ENCODE measurements at regions not wholly inside any gene's neighbourhood (a gene's known extent, or its start where the extent isn't known, plus 50 kb on each side); places are given as distances from the start of the nearest gene placed in this dataset.

DNA sequence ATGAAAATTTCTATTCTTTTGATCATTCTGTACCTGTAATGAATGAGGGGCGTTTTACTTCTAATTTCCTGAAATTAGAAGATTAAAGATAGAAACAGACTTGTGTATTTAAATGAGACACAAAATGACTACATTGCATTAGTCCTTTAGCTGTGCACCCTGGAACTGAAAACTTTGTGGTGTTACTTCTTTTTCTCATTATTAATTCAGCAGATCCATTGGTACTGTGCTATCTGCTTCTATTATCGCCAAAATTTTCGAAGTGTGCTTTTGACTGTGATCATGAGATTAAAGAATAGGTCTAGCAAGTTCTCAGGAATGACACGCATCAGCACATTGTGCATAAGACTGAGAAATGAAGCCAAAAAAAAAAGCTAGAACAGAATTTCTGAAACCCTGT, 1938.9 kb upstream of the TENM3 start:
- no peaks in the 10 kb centered on the region for H3K4me1 ChIP-seq (ENCODE audit: insufficient read depth, low read length)
- no peaks in the 10 kb centered on the region for H3K9me3 ChIP-seq (ENCODE audit: insufficient read depth, low read depth, low read length)
- H3K36me3 Mint-ChIP-seq (ENCODE audit: low read depth, unreplicated experiment), result no peaks in the 10 kb centered on the region
- no peaks in the 10 kb centered on the region for H3K36me3 ChIP-seq (ENCODE audit: insufficient read depth, low read length)
- no peak for TF ChIP-seq EZH2 (IDR thresholded peaks at IDR 0.05; ENCODE audit: insufficient read depth, low read length)
- TF ChIP-seq, protein P1, sequence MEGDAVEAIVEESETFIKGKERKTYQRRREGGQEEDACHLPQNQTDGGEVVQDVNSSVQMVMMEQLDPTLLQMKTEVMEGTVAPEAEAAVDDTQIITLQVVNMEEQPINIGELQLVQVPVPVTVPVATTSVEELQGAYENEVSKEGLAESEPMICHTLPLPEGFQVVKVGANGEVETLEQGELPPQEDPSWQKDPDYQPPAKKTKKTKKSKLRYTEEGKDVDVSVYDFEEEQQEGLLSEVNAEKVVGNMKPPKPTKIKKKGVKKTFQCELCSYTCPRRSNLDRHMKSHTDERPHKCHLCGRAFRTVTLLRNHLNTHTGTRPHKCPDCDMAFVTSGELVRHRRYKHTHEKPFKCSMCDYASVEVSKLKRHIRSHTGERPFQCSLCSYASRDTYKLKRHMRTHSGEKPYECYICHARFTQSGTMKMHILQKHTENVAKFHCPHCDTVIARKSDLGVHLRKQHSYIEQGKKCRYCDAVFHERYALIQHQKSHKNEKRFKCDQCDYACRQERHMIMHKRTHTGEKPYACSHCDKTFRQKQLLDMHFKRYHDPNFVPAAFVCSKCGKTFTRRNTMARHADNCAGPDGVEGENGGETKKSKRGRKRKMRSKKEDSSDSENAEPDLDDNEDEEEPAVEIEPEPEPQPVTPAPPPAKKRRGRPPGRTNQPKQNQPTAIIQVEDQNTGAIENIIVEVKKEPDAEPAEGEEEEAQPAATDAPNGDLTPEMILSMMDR (IDR thresholded peaks at IDR 0.05; ENCODE audit: insufficient read depth, low read depth, low read length), result no peak
- no peak overlapping the region for H3K4me2 ChIP-seq (ENCODE audit: low read length)
- no peak overlapping the region for H3K27ac Mint-ChIP-seq (ENCODE audit: unreplicated experiment)
- no peak for DNase-seq (ENCODE audit: low read depth)
- no peak overlapping the region for H3K9ac ChIP-seq (ENCODE audit: low read length)
- no peaks in the 10 kb centered on the region for H3K9me3 Mint-ChIP-seq (ENCODE audit: unreplicated experiment)
- no peaks in the 10 kb centered on the region for H4K20me1 ChIP-seq (ENCODE audit: insufficient read depth, low read length)
- no peaks in the 10 kb centered on the region for H3K4me1 Mint-ChIP-seq (ENCODE audit: low read depth, unreplicated experiment)
- no peaks in the 10 kb centered on the region for H3K27me3 ChIP-seq (ENCODE audit: insufficient read depth, low read length)
- no peak overlapping the region for H3K27ac ChIP-seq (ENCODE audit: low read depth, low read length)
- H3K79me2 ChIP-seq (ENCODE audit: insufficient read depth, low read length), result no peaks in the 10 kb centered on the region
- no peak overlapping the region for H3K4me3 ChIP-seq (ENCODE audit: insufficient read depth, low read depth, low read length)
- H2AFZ ChIP-seq (ENCODE audit: low read depth, low read length), result no peak overlapping the region
- no peak overlapping the region for H3K4me3 Mint-ChIP-seq (ENCODE audit: unreplicated experiment)
- FAIRE-seq, result no peak
- no peaks in the 10 kb centered on the region for H3K27me3 Mint-ChIP-seq (ENCODE audit: low read depth, unreplicated experiment)

DNA sequence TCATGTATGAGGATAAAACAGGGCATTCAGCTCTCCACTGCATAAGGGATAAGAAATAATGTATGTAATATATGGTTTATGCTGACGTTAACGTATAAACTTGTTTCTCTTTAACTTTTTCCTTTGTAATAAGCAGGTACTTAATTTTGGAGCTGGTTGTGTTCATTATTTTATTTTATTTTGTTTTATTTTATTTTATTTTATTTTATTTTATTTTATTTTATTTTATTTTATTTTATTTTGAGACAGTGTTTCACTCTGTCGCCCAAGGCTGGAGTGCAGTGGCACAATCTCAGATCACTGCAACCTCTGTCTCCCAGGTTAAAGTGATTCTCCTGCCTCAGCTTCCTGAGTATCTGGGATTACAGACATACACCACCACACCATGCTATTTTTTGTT, 1932.6 kb upstream of the TENM3 start:
- Mint-ChIP-seq H3K36me3 (ENCODE audit: low read depth, unreplicated experiment) (no peaks in the 10 kb centered on the region), H3K4me1 (ENCODE audit: low read depth, unreplicated experiment) (no peaks in the 10 kb centered on the region), H3K27me3 (ENCODE audit: low read depth, unreplicated experiment) (no peaks in the 10 kb centered on the region), H3K9me3 (ENCODE audit: unreplicated experiment) (no peaks in the 10 kb centered on the region), H3K27ac (ENCODE audit: unreplicated experiment) (no peak overlapping the region), H3K4me3 (ENCODE audit: unreplicated experiment) (no peak overlapping the region)
- FAIRE-seq (no peak), DNase-seq (ENCODE audit: low read depth) (no peak)
- Histone ChIP-seq H3K36me3 (ENCODE audit: insufficient read depth, low read length) (no peaks in the 10 kb centered on the region), H3K4me2 (ENCODE audit: low read length) (no peak overlapping the region), H3K4me3 (ENCODE audit: insufficient read depth, low read depth, low read length) (no peak overlapping the region), H3K4me1 (ENCODE audit: insufficient read depth, low read length) (no peaks in the 10 kb centered on the region), H3K27me3 (ENCODE audit: insufficient read depth, low read length) (no peaks in the 10 kb centered on the region), H4K20me1 (ENCODE audit: insufficient read depth, low read length) (no peaks in the 10 kb centered on the region), H3K9me3 (ENCODE audit: insufficient read depth, low read depth, low read length) (no peaks in the 10 kb centered on the region), H3K9ac (ENCODE audit: low read length) (no peak overlapping the region), H3K79me2 (ENCODE audit: insufficient read depth, low read length) (no peaks in the 10 kb centered on the region), H2AFZ (ENCODE audit: low read depth, low read length) (no peak overlapping the region), H3K27ac (ENCODE audit: low read depth, low read length) (no peak overlapping the region)
- TF ChIP-seq EZH2 (IDR thresholded peaks at IDR 0.05; ENCODE audit: insufficient read depth, low read length), result no peak
- TF ChIP-seq, protein P1 (IDR thresholded peaks at IDR 0.05; ENCODE audit: insufficient read depth, low read depth, low read length), result no peak

DNA sequence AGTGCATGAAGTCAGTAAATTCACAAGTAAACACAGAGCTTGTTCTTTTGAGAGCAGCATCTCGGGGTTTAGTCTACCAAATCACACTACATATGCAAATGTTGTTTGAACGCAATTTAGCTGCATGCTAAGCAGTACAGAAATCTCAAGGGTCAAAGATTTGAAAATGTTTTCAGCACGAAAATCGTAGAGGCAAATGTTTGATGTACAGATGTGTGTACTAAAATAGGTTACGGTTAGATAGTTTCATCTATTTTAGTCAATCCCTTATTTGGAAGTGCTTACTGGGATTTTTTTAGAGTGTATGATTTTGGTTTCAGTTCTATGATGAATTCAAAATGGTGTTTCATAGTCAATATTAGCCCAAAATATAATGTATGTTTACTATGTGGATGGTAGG, 1928.2 kb upstream of the TENM3 start:
- no peak for TF ChIP-seq EZH2 (IDR thresholded peaks at IDR 0.05; ENCODE audit: insufficient read depth, low read length)
- TF ChIP-seq, protein P1 (IDR thresholded peaks at IDR 0.05; ENCODE audit: insufficient read depth, low read depth, low read length), result no peak
- Histone ChIP-seq H3K27me3 (ENCODE audit: insufficient read depth, low read length) (no peaks in the 10 kb centered on the region), H3K4me2 (ENCODE audit: low read length) (no peak overlapping the region), H3K36me3 (ENCODE audit: insufficient read depth, low read length) (no peaks in the 10 kb centered on the region), H4K20me1 (ENCODE audit: insufficient read depth, low read length) (no peaks in the 10 kb centered on the region), H3K9ac (ENCODE audit: low read length) (no peak overlapping the region), H3K27ac (ENCODE audit: low read depth, low read length) (no peak overlapping the region), H2AFZ (ENCODE audit: low read depth, low read length) (no peak overlapping the region), H3K9me3 (ENCODE audit: insufficient read depth, low read depth, low read length) (no peaks in the 10 kb centered on the region), H3K4me1 (ENCODE audit: insufficient read depth, low read length) (no peaks in the 10 kb centered on the region), H3K79me2 (ENCODE audit: insufficient read depth, low read length) (no peaks in the 10 kb centered on the region), H3K4me3 (ENCODE audit: insufficient read depth, low read depth, low read length) (no peak overlapping the region)
- Mint-ChIP-seq H3K36me3 (ENCODE audit: low read depth, unreplicated experiment) (no peaks in the 10 kb centered on the region), H3K4me1 (ENCODE audit: low read depth, unreplicated experiment) (no peaks in the 10 kb centered on the region), H3K27ac (ENCODE audit: unreplicated experiment) (no peak overlapping the region), H3K4me3 (ENCODE audit: unreplicated experiment) (no peak overlapping the region), H3K9me3 (ENCODE audit: unreplicated experiment) (no peaks in the 10 kb centered on the region), H3K27me3 (ENCODE audit: low read depth, unreplicated experiment) (no peaks in the 10 kb centered on the region)
- FAIRE-seq, result no peak
- no peak for DNase-seq (ENCODE audit: low read depth)
